HG03469 (cell line): ENCODE measurements at regions not wholly inside any gene's neighbourhood (a gene's known extent, or its start where the extent isn't known, plus 50 kb on each side); places are given as distances from the start of the nearest gene placed in this dataset.
"Not testable (repeated sequence)": the region's sequence is repeated elsewhere in the genome, so short reads cannot be mapped to it uniquely, and the experiment has no call there.

Source experiments
- ATAC-seq: cut with Tn5 transposase; IDR thresholded peaks from one replicate; pipeline ENCODE4 v1.9.1; 2021; ENCODE audit warnings: mild to moderate bottlenecking, moderate library complexity, moderate number of reproducible peaks; ENCODE audit not compliant: unreplicated experiment

DNA sequence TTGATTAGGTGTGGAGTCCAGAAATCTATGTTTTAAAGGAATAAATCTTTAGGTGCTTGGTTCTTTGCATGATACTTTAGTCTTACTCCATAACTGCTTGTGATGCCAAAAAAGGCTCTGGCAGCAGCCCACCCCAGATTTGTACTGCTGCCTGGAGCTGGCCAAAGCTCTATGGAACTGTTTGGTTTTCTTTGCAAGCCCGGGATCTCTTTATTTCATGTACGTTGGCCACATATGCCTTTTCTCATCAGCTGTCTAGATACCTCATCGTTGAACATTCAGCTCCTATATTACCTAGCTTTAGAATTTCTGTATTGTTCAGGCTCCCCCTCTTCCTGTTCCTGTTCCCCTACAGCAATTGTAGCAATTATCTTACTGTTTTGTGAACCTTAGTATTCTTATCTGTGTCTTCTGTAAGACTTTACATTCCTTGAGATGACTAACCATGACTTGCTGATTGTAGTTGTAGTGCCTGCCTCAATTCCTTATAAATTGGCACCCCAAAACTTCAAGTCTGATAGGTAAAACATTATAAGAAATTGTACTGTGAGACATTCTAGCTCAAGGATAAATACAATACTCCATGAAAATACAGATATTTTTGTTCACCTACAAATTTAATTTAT, 199.4 kb upstream of the GPRIN3 start:
- ATAC-seq = no peak

DNA sequence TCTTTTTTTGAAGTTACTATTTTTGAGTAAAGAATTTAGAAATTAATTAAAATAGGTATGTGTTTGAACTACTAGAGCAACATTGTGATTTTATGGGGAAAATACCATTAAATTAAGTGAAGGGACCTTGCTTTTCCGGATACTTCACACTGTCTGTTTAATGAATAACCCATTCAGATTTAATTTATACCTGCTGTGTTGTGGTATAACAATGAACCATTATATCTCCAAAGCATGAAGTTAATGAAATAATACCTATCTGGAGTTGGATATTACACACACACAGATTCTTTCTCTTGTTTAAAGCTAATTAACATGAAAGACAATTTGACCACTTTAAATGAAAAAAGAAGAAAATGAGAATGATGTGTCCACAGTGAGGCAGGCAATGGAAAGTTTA, 195.0 kb upstream of the GPRIN3 start:
- ATAC-seq = no peak

GRCh38 chr4:89497517-89498308, 190.1 kb upstream of the GPRIN3 start:
- ATAC-seq = no peak

GRCh38 chr4:89496851-89497250, 189.3 kb upstream of the GPRIN3 start:
- ATAC-seq = no peak

GRCh38 chr4:89493367-89493766, 185.8 kb upstream of the GPRIN3 start:
- no peak for ATAC-seq

- ATAC-seq = no peak
Observed at GRCh38 chr4:89492581-89493071, 185.0 kb upstream of the GPRIN3 start.

GRCh38 chr4:89491761-89492160, 184.2 kb upstream of the GPRIN3 start:
- ATAC-seq = no peak

GRCh38 chr4:89489921-89490431, 182.4 kb upstream of the GPRIN3 start:
- not testable (repeated sequence) for ATAC-seq

GRCh38 chr4:89489338-89489771, 181.8 kb upstream of the GPRIN3 start:
- ATAC-seq = no peak

DNA sequence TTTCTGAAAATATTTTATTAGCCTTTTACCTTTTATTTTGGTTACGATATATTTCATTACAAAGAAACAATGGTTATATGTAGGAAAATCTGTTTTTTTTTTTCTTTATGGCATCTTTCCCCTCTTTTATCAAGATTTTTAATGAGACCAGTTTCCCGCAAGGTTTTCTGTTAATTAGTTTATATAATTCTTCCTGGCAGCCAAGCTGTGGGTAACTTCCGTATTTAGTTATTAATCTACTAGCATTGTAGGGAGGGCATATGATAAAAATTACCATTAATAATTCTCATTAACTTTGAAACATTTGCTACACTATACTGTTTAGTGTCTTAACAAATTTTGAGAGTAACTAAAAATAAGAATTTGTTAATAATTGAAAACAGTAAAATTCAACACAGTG, 181.1 kb upstream of the GPRIN3 start:
- no peak for ATAC-seq

GRCh38 chr4:89486673-89487072, 179.1 kb upstream of the GPRIN3 start:
- no peak for ATAC-seq

- no peak for ATAC-seq
Observed at GRCh38 chr4:89486042-89486441, 178.4 kb upstream of the GPRIN3 start.

GRCh38 chr4:89483833-89484232, 176.2 kb upstream of the GPRIN3 start:
- ATAC-seq = no peak

GRCh38 chr4:89482926-89483595, 175.5 kb upstream of the GPRIN3 start:
- ATAC-seq = no peak

DNA sequence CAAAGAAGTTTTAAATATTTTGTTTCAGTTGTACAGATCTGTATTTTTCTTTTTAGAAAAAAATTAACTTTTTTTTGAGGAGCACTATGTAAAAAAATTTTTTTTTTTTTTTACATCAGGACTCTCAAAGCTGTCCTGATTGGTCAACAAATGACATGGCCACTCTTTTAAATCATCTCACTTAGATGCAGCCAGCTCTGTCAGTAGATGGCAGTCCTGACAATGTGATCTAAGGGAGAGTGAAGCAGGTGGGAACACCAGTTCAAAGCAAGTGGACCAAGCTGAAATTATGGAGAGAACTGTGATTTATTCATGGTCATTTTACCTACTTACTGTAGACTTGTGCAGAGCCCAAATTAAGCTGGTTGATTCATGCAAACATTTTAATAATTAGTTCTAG, 174.7 kb upstream of the GPRIN3 start:
- ATAC-seq = peak; percentile 97

DNA sequence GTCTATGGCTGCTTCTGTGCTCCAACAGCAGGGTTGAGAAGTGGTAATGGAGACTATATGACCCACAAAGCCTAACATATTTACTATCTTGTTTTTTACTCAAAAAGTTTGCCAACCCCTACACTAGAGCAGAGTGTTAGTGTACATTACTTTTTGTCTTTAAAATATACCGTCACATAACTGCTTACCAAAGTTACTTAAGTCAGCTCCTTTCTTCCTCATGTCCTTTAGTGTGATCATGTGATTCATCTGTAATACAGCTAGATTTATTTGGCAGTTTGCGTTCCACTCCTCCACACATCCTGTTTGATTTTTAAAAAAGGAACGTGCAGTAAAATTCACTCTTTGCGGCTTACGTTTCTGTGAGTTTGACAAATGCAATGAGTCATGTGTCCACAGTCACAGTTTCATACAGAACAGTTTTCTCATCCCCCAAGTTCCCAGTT, 162.4 kb upstream of the GPRIN3 start:
- ATAC-seq = peak; percentile 94

DNA sequence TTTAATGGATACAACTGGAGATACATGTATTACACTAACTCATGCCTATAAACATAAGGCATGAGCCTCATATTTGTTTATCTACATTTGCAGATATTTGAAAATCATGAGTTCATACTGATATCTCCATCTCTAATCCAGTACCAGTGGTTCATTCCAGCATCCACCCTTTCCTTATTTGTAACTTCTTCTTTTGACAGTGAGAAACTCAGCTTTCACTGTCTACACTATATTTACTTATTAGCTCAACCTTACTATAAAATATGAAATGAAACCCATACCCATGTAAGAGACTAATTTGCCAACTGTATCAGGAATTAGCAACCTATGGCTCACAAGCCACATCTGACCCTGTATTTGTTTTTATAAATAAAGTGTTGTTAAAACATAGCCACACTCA, 161.9 kb upstream of the GPRIN3 start:
- peak; percentile 1 for ATAC-seq

DNA sequence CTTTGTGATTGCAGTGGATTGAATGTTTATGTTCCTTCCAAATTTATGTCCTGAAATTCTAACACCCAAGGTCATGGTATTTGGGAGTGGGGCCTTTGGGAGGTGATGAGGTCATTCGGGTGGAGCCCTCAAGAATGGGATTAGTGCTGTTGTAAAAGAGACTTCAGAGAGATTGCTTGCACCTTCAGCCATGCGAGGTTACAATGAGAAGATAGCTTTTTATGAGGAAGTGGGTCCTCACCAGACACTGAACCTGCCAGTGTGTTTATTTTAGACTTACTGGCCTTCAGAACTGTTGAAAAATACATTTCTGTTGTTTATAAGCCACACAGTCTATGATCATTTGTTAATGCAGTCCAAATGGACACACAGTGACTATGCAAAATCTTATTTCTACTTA, 161.0 kb upstream of the GPRIN3 start:
- no peak for ATAC-seq

- ATAC-seq = no peak
Observed at GRCh38 chr4:89463341-89463740, 155.7 kb upstream of the GPRIN3 start.

GRCh38 chr4:89447543-89447942, 139.9 kb upstream of the GPRIN3 start:
- no peak for ATAC-seq

- ATAC-seq = no peak
Observed at GRCh38 chr4:89446193-89446592, 138.6 kb upstream of the GPRIN3 start.
